HG03432 (cell line): ENCODE measurements at regions not wholly inside any gene's neighbourhood (a gene's known extent, or its start where the extent isn't known, plus 50 kb on each side); places are given as distances from the start of the nearest gene placed in this dataset.

ENCODE experiments used
- ATAC-seq: cut with Tn5 transposase; IDR thresholded peaks from one replicate; pipeline ENCODE4 v1.9.1; 2021; ENCODE audit warnings: mild to moderate bottlenecking, moderate library complexity; ENCODE audit not compliant: unreplicated experiment

- no peak for ATAC-seq
Measured at GRCh38 chr2:62447411-62447810, 58.6 kb downstream of the TMEM17 start.

- ATAC-seq = no peak
Measured at GRCh38 chr2:62446491-62446890, 59.5 kb downstream of the TMEM17 start.

GRCh38 chr2:62443886-62444285, 62.1 kb downstream of the TMEM17 start:
- ATAC-seq = no peak

GRCh38 chr2:62443471-62443870, 62.5 kb downstream of the TMEM17 start:
- ATAC-seq = no peak

- ATAC-seq = no peak
Measured at GRCh38 chr2:62441824-62442223, 64.2 kb downstream of the TMEM17 start.

GRCh38 chr2:62441421-62441820, 64.6 kb downstream of the TMEM17 start:
- ATAC-seq = no peak

GRCh38 chr2:62440281-62440946, 65.6 kb downstream of the TMEM17 start:
- no peak for ATAC-seq

GRCh38 chr2:62439425-62439824, 66.6 kb downstream of the TMEM17 start:
- no peak for ATAC-seq

GRCh38 chr2:62437785-62438184, 68.2 kb downstream of the TMEM17 start:
- ATAC-seq = no peak

GRCh38 chr2:62435720-62436119, 70.3 kb downstream of the TMEM17 start:
- ATAC-seq = peak; percentile 84

GRCh38 chr2:62432407-62432806, 73.6 kb downstream of the TMEM17 start:
- ATAC-seq = no peak

- no peak for ATAC-seq
Measured at GRCh38 chr2:62431512-62431911, 74.5 kb downstream of the TMEM17 start.

- no peak for ATAC-seq
Measured at GRCh38 chr2:62430146-62430545, 75.8 kb downstream of the TMEM17 start.

- no peak for ATAC-seq
Measured at GRCh38 chr2:62427146-62427545, 78.8 kb downstream of the TMEM17 start.

GRCh38 chr2:62426154-62426912, 79.7 kb downstream of the TMEM17 start:
- ATAC-seq = no peak

- ATAC-seq = no peak
Measured at GRCh38 chr2:62425684-62426083, 80.3 kb downstream of the TMEM17 start.

GRCh38 chr2:62424899-62425298, 81.1 kb downstream of the TMEM17 start:
- no peak for ATAC-seq

- no peak for ATAC-seq
Measured at GRCh38 chr2:62423883-62424458, 82.0 kb downstream of the TMEM17 start.

GRCh38 chr2:62423235-62423634, 82.8 kb downstream of the TMEM17 start:
- no peak for ATAC-seq

GRCh38 chr2:62415518-62415917, 90.5 kb downstream of the TMEM17 start:
- ATAC-seq = peak; percentile 8

- peak; percentile 91 for ATAC-seq
Measured at GRCh38 chr2:62415019-62415431, 91.0 kb downstream of the TMEM17 start.

GRCh38 chr2:62413116-62413663, 92.8 kb downstream of the TMEM17 start:
- ATAC-seq = no peak
